ENCODE measurements at regions not wholly inside any gene's neighbourhood (a gene's known extent, or its start where the extent isn't known, plus 50 kb on each side); places are given as distances from the start of the nearest gene placed in this dataset.

GRCh38 chr4:3715855-3716630, 50.1 kb upstream of the ADRA2C start:
- no peak for DNase-seq (ENCODE audit: low spot score)
- Mint-ChIP-seq H3K4me3 (ENCODE audit: unreplicated experiment) (no peak overlapping the region), H3K4me1 (ENCODE audit: unreplicated experiment) (no peaks in the 10 kb centered on the region), H3K27ac (ENCODE audit: unreplicated experiment) (no peak overlapping the region), H3K9me3 (ENCODE audit: unreplicated experiment) (no peaks in the 10 kb centered on the region), H3K36me3 (ENCODE audit: low read depth, unreplicated experiment) (peaks cover 7% of the 10 kb centered on the region), H3K27me3 (ENCODE audit: unreplicated experiment) (peaks cover 4% of the 10 kb centered on the region)
- TF ChIP-seq CTCF (IDR thresholded peaks at IDR 0.05; ENCODE audit: unreplicated experiment), result no peak

DNA sequence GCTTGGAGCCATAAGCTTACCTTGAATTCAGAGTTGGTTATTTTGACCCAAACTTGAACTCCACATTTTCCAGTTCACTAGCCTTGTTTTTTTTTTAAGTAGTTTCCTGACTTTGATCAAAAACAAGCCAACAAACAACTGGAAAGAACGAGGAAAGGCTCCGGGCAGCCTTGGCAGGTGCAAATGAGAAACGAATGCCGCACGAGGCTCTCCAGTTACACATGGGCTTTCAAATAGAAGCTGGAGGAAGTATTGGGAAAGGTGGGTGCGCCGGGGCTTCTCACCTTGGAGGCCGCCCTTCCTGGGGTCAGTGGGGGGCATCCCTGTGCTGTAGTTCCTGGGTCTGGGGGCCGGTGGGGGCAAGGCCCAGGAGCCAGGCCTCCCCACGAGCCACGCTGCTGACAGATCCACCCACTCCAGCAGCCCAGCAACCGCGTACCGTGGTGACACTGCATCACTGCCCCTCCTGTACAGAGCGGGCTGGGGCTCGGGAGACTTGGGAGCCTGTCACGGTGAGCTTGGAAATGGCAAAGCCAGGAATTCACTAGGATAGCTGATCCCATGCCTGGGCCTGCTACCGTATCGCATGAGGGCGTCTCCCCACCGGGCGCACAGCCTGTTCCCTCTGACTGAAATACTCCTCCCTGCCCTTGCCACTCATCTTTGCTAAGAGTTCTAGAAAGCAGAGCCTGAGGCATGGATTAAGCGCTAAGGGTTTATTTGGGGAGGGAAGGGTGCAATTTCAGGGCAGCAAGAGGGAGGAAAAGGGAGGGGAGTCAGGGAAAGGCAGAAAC, 50.9 kb upstream of the ADRA2C start:
- H3K27ac Mint-ChIP-seq (ENCODE audit: unreplicated experiment), result no peak overlapping the region
- no peak for DNase-seq (ENCODE audit: low spot score)
- no peaks in the 10 kb centered on the region for H3K4me1 Mint-ChIP-seq (ENCODE audit: unreplicated experiment)
- peaks cover 4% of the 10 kb centered on the region for H3K27me3 Mint-ChIP-seq (ENCODE audit: unreplicated experiment)
- TF ChIP-seq CTCF (IDR thresholded peaks at IDR 0.05; ENCODE audit: unreplicated experiment), result no peak
- H3K36me3 Mint-ChIP-seq (ENCODE audit: low read depth, unreplicated experiment), result peaks cover 7% of the 10 kb centered on the region
- no peak overlapping the region for H3K4me3 Mint-ChIP-seq (ENCODE audit: unreplicated experiment)
- no peaks in the 10 kb centered on the region for H3K9me3 Mint-ChIP-seq (ENCODE audit: unreplicated experiment)

DNA sequence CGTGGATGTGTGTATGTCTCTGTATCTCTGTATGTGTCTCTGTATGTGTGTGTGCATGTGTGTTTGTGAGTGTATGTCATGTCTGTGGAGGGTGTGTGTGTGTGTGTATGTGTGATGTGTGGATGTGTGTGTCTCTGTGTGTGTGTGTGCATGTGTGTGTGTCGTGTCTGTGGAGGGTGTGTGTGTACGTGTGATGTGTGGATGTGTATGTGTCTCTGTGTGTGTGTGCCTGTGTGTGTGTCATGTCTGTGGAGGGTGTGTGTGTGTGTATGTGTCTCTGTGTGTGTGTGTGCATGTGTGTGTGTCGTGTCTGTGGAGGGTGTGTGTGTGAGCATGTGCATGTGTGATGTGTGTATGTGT, 51.6 kb upstream of the ADRA2C start:
- no peak for TF ChIP-seq CTCF (IDR thresholded peaks at IDR 0.05; ENCODE audit: unreplicated experiment)
- Mint-ChIP-seq H3K9me3 (ENCODE audit: unreplicated experiment) (no peaks in the 10 kb centered on the region), H3K36me3 (ENCODE audit: low read depth, unreplicated experiment) (peaks cover 7% of the 10 kb centered on the region), H3K27ac (ENCODE audit: unreplicated experiment) (no peak overlapping the region), H3K4me3 (ENCODE audit: unreplicated experiment) (no peak overlapping the region), H3K27me3 (ENCODE audit: unreplicated experiment) (peaks cover 4% of the 10 kb centered on the region), H3K4me1 (ENCODE audit: unreplicated experiment) (no peaks in the 10 kb centered on the region)
- DNase-seq (ENCODE audit: low spot score), result no peak

- Mint-ChIP-seq H3K27me3 (ENCODE audit: unreplicated experiment) (peaks cover 6% of the 10 kb centered on the region), H3K36me3 (ENCODE audit: low read depth, unreplicated experiment) (peaks cover 4% of the 10 kb centered on the region), H3K9me3 (ENCODE audit: unreplicated experiment) (no peaks in the 10 kb centered on the region), H3K27ac (ENCODE audit: unreplicated experiment) (no peak overlapping the region), H3K4me3 (ENCODE audit: unreplicated experiment) (no peak overlapping the region), H3K4me1 (ENCODE audit: unreplicated experiment) (no peaks in the 10 kb centered on the region)
- DNase-seq (ENCODE audit: low spot score), result no peak
- TF ChIP-seq CTCF (IDR thresholded peaks at IDR 0.05; ENCODE audit: unreplicated experiment), result no peak
These were observed 52.2 kb upstream of the ADRA2C start for GRCh38 chr4:3713817-3714641.

Data from endothelial cell (in vitro differentiated cells).